GM21390 (cell line): ENCODE measurements at regions not wholly inside any gene's neighbourhood (a gene's known extent, or its start where the extent isn't known, plus 50 kb on each side); places are given as distances from the start of the nearest gene placed in this dataset.

Source experiments
- ATAC-seq: cut with Tn5 transposase; IDR thresholded peaks from one replicate; pipeline ENCODE4 v1.9.1; 2021; ENCODE audit not compliant: unreplicated experiment

DNA sequence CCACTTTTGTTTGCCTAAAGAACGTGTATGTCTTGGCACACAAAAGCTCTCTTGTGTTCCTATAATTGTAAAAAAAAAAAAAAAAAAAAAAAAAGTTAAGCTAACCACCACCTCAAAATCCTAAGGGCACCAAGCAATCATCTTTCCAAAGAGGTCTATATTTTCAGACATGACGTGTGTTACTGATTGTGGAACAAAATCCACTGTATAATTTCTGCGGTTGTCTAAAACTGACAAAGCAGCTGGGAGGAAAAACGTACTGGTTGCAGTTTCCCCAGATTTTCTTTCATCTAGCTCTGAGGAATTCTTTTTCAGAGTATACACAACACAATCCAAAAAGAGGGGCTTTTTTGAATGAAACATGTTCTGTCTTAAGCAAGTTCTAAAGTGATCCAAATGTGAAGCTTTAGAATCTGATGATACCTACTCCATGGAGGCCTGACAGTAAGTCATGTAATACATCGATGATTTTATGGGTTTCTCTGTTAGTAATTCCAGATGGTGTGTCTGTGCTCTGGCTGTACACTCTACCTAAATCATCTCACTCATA, 375.6 kb upstream of the NUDT12 start:
- no peak for ATAC-seq

DNA sequence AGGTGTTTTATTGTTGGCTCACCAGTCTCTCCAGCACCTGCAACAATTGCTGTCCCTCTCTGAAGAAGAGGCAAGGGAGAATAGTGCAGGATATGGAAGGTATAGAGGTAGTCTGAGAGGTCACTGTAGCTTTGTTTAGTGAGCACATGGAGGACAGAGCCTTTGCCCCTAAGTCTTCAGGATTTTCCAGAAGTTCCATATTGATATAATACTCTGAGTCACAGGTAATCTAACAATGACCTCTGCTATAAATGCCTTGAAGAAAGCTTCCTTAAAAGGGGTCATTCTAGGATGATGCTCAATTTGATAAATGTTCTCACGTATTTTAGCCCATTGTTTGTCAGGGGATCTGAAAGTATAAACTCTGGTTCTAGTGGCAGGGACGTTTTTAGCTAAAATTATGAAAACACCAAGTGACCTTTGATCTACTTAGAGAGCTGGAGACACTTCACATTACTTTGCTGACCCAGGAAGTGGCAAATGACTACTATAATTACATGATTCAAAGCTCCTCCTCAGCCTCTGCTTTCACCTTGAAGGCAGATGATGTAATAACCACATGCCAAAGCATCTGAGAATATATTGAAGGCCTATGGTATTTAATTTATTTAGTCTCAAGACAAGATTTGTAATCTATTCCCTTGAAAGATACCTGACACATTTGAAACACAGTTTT, 366.9 kb upstream of the NUDT12 start:
- ATAC-seq, result no peak

DNA sequence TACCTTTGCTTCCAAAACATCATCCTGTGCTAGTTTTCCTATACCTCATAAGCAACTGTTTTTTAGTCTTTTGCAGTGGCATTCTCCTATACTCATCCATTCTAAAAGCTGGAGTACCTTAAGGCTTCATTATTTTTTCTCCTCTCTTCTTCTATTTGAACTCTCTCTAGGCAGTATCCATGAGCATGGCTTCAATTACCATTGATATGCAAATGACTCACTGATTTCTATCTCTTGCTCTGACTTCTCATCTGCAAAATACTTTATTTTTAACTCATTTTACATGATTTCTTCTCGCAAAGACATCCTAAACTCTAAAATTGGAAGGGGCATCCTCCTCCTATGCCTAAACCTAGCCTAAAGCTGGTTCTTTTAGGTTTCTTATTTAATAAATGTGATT, 365.1 kb upstream of the NUDT12 start:
- ATAC-seq, result no peak

DNA sequence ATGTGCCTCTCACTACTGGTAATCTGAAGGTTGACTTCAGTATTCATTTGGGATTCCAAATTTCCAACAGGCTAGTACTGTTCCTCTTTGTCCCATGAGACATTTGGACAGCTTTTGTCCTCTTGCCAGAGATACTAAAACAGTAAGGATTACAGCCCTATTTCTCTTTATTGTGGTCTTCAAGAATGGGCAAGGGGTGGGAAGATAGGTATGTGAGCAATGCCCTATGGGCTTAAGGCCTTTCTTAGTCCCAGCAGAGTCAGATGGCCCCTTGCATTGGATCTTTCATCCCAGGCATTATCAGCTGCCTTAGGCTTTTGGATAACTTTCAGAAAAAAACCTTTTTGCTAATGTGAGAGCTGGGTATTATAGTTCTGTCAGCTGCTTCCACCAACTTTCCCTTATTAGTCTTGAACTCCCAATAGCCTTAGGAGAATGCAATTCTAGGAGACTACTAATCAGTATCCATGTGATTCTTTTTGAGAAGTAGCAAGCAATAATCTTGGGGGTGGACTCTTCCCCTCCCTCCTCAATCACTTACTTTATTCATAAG, 361.1 kb upstream of the NUDT12 start:
- no peak for ATAC-seq

DNA sequence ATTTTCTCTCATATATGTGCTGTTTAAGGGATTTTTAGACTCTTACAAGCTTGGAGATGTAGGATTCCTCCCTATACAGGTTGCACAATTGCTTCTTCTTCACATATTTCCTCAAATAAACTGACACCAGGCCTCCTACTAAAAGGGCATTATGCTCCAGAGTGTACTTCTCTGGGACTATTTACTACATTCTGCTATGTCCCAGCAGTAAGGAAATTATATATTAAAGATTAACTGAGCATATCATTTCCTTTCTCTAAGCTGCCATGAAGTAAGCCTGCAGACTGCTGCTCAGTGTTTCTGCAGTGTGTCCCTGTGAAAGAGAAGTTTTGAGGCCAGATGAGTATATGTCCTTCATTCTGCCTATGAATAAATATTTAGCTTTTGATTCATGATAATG, 356.9 kb upstream of the NUDT12 start:
- no peak for ATAC-seq

DNA sequence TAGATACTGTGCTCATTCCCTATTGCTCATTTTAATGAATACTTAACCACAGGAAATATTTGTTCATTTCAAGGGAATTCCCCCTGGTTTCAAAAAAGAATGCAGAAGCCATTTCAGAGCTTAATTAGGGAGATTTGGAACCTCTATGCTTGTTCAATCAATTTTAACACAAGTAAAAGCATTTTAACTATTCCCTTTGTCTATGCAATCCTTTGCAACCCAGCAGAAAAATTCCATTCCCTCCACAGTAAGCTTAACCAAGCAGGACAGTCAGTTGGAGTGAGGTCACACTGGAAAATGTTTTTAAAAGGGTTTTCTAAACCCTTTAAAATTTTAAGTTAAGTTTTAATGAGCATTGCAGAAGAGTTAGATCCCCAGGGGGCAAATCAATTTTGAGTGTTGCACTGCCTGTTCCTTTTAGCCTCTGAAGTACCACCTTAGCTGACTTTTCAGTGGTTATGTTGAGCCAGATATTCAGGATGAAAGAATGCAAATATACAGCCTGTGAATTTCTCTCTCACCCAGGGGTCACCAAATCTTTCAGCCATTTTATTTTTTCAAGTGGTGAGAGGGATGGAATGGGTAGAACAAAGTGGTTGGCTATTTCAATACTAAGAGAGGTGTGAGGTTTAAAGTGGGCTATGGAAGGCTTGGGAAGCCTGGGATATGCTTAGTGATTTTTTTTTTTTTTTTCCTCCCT, 356.2 kb upstream of the NUDT12 start:
- no peak for ATAC-seq

DNA sequence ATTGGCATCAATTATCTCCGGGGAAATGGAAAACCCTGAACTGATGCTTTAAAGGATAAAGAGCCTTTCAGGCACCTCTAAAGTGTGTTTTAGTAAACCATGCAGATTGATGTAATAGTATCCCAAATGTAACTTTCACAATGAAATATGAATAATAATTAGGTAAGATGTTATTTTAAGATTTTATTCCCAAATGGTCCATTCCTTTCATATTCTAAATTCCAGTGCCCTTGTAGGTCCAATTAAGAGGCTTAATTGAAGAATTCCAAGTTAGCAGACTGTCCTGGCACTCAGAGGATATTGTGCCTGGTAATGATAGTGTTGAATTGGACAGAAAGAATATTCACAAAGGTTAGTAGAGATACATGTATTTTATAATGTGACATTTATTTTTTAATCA, 352.5 kb upstream of the NUDT12 start:
- ATAC-seq, result no peak

DNA sequence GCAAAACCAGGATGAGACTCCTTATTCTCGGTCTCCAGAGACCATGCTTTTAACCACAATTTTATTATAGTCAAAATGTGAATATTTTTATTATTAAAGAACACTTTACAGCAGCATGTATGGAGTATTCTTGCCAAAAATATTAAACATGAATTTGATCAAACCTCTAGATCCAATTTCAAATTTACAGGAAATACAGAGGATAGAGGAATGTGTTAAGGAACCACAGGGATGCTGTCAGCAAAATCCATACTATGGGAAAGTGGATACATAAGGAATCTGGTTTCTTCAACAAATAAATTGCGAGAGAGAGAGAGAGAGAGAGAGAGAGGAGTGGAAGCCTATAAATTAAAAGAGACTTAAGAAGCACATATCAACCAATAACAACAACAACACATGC, 348.2 kb upstream of the NUDT12 start:
- no peak for ATAC-seq

DNA sequence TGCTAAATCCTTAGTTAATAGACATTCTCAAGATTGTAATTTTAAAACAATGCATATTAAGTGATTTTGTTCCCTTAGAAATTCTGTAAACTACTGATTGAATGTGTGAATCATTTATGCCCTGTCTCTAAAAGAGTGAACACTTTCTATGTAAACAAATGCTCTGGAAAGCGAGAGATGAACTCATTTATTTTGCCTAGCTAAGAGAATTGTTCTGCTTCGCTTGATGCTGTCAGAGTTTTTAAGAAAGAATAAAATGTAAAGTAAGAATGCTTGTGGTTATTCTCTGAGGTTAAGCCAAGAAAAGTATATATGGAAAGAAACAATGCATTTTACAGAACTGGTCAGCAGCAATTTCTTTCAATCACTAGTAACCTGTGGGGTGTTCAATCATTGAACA, 347.4 kb upstream of the NUDT12 start:
- no peak for ATAC-seq

DNA sequence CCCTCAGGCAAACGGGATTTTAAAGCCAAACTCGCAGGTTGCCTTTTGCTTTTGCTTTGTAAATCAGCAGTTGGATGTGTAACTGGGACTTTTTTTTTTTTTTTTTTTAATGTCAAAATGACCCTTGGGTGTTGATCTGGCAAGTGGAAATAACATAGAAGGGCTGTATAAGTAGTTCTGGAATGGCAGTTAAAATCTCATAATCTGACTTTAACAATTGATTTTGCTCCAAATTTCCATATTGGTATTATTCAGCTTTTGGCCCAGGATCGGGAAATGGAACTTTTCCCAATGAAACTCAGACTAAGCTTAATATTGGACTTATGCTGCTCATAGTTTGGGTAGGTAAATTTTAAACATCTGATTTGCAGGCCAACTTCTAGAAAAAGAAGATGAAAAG, 346.8 kb upstream of the NUDT12 start:
- ATAC-seq, result no peak

DNA sequence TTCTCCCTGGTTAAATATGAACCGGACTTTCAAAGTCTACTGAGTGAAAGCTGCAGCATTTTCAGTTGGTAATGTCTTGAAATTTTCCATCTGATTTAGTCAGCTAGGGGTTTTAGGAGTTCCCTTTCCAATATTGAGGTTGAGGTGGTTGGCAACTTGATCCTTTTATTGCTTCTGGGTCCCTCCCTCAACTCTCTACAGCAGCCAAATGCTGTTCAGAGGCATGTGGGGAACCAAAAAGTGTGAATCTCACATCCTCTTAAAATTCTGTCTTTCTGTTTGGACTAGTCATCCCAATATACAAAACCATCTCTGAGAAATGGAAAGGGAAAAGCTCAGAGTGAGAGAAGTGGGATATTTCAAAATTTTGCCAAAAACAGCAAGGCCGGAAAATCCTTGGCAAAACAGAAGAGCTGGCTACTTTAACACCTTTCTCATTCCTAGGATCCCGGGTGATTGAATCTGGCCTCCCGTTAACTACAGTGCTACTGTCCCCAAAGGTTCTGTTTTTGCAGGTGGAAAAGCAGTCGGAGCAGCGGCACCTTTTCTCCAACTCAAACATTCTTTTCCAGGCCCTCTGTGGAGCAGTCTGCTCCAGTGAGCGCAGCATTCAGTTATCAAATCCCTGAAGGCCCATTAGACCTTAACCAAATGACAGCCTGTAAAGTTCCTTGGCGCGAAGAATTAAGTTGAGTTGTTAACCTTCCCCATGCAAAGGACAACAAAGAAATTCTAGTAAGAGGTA, 345.9 kb upstream of the NUDT12 start:
- ATAC-seq, result no peak

DNA sequence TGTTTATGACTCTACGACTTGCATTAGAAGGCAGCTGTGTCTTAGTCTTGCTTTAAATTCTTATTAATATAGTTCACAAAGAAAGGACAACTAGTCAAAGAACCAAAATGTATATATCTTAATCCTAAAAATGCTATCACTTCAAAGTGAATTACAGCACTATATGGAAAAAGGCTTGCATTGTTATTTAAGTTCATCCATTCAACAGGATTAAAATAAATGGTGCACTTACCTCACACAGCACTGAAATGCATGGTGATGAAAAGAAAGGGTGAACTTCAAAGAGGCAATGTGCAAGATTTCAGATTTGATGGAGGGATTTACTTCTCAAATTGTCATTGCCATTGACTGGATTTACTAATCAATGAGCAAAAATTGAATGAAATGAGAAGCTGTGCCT, 344.4 kb upstream of the NUDT12 start:
- no peak for ATAC-seq

DNA sequence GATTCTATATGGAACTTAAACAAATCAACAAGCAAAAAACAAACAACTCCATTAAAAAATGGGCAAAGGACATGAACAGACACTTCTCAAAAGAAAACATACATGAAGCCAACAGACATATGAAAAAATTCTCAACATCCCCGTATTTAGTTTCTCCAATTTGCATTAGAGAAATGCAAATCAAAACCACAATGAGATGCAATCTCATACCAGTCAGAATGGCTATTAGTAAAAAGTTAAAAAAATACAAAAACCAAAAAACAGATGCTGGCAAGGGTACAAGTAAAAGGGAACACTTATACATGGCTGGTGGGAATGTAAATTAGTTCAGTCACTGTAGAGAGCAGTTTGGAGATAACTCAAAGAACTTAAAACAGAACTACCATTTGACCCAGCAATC, 342.1 kb upstream of the NUDT12 start:
- ATAC-seq, result no peak

DNA sequence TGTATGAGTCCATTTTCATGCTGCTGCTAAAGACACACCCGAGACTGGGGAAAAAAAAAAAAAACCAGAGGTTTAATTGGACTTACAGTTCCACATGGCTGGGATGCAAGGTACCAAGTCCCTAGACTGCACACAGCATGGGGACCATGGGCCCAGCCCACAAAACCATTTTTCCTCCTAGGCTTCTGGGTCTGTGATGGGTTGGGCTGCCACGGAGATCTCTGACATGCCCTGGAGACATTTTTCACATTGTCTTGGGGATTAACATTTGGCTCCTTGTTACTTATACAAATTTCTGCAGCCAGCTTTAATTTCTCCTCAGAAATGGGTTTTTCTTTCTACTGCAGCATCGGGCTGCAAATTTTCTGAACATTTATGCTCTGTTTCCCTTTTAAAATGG, 340.3 kb upstream of the NUDT12 start:
- no peak for ATAC-seq

DNA sequence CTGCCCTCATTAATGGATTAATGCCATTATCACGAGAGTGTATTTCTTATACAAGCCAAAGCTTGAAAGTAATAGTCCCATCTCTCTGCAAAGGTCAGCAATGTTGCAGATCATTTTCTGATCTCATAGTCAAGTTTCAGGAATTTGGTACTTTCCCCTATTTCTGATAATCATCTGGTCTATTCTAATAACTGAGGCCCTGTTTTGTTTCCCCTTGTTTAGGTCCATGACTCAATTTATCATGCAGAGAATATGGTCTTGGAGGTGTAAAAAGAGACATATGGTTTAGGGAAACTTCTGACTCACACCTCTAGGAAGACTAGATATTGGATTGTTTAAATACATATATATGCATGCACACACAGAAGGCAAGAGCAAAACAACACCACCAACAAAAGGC, 339.3 kb upstream of the NUDT12 start:
- ATAC-seq, result no peak

DNA sequence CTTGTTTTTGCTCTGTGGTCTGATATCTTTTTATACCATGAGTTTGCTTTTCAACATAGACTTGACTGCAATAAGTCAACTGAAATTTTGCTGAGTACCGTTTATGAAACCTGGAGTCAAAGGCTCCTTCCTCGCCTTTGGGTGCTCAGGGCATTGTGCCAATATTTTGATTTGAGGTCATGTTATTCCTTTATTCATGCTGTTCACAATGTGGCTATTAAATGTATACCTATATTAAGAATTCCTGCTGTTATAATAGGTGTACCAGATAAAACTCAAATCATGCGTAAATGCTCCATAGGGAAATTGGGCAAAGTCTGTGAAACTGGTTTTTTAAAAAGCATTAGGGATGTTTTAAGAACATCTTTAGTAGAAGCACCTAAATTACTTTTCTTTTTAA, 334.0 kb upstream of the NUDT12 start:
- no peak for ATAC-seq

DNA sequence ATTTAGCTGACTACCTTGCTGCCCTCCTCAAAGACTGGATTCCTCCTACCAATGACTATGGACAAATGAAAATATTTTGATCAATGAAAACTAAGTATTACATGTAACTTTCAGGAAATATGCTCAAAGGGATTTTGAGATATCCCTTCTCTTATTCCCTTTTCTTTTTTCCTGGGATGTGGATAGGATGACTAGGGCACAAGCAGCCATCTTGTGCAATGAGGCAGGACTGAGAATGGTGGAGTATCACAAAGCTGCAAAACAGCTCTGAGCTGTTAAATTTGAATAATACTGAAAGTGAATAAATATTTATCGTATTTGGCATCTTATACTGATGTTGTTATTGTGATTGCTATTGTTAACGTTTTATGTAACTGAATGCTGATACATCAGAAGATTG, 333.1 kb upstream of the NUDT12 start:
- no peak for ATAC-seq

DNA sequence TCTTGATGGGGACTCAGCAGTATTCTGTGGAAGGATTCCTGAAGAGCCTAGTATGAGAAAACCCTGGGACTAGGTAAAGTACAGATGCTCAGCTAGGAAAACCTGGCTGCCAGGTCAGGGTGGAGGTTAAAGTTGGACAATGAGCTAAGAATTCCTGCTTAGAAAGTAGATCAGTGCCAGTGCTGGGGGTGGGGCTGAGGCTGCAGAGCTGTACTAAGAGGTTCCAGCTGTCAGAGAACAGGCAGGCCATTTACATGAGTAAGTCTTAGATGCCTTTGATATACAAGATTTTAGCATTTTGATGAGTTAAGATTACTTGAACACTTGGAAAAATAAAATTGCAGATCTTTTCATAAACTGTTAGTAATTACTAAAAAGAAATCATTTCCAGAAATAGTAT, 332.3 kb upstream of the NUDT12 start:
- ATAC-seq, result no peak

DNA sequence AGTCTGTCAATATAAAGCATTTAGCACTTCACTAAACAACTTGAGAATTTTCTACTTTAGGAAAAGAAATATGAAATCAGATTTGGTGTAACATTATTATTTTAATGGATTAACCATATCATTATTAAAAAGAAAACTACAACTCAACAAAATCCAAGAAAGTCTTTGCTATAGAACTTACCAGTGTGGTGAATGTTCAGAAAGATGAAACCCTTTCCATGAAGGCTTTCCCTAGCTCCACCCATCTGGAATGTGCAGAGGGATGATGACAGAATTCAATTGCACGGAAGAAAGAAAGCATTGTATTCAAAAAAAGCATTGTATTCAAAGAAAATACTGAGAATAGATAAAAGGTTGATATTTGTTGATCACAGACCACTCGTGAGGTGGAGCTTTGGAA, 328.6 kb upstream of the NUDT12 start:
- ATAC-seq, result no peak

DNA sequence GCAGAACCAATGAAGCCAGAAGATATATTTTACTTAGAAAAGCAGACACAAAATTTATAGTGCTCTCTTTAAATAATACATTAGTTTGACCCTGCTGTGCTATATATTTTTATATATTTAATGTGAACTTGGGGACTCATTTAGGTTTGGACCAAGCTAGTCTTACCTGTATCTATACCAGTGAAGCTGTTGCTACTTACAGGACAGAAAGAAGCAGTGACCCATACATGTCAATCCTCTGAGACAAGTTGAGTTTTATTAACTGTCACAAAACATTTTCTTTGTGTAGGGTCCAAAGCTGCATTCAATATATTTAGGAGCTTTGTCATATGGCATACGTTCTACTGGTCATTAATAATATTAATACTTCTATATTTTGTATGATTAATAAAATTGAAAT, 327.7 kb upstream of the NUDT12 start:
- ATAC-seq, result no peak

DNA sequence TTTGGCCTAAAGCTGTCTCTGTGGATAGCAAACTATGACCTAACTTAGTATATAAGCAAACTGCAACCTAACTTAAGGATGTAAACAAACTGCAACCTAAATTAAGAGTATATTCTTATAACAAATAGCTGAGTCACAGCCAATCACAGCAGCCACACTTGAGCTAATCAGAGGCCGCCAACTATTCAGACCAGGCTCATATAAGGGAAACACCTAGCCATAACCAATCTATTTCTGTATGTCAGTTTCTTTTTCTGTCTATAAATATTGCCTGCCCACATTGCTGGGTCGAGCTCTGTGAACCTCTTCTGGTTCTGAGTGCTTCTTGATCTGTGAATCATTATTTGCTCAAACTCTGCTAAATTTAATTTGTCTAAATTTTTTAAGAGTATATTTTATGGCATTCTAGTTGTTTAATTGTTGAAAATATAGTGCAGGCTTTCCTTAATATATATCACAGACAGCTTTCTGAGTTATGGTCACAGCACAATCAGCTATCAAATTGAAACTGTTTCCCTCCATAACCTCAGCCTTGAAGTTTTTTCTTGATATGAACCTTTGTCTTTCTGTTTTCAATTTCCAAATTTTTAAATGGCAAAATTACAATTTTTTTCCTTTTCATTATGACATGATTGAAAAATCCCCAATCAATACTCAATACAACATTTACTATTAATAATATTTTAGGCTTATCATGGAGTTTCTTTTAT, 327.1 kb upstream of the NUDT12 start:
- peak; percentile 82 for ATAC-seq
